AG09319 (cell line): ENCODE measurements at regions not wholly inside any gene's neighbourhood (a gene's known extent, or its start where the extent isn't known, plus 50 kb on each side); places are given as distances from the start of the nearest gene placed in this dataset.
"Not testable (repeated sequence)": the region's sequence is repeated elsewhere in the genome, so short reads cannot be mapped to it uniquely, and the experiment has no call there.

Source experiments
- DNase-seq: peaks from one replicate; pipeline ENCODE4 v3.0.0-alpha.2; 2010; ENCODE audit warnings: low read depth; ENCODE audit errors: extremely low read depth
- CTCF ChIP-seq: IDR thresholded peaks from 2 replicates; pipeline ENCODE4 v1.5.1; 2011; ENCODE audit warnings: low read depth, mild to moderate bottlenecking, inconsistent platforms, low read length, moderate library complexity

- TF ChIP-seq CTCF, result no peak
- DNase-seq, result no peak
Measured at GRCh38 chr14:30196861-30197260, 269.2 kb upstream of the PRKD1 start.

- not testable (repeated sequence) for DNase-seq
Measured at GRCh38 chr14:30198720-30199119, 271.1 kb upstream of the PRKD1 start.

- no peak for DNase-seq
- no peak for TF ChIP-seq CTCF
Measured at GRCh38 chr14:30204431-30204980, 276.9 kb upstream of the PRKD1 start.

- no peak for DNase-seq
- TF ChIP-seq CTCF, result no peak
Measured at GRCh38 chr14:30209136-30209535, 281.5 kb upstream of the PRKD1 start.

- no peak for DNase-seq
- no peak for TF ChIP-seq CTCF
Measured at GRCh38 chr14:30210630-30211029, 283.0 kb upstream of the PRKD1 start.

- no peak for DNase-seq
Measured at GRCh38 chr14:30211326-30211725, 283.7 kb upstream of the PRKD1 start.

GRCh38 chr14:30214014-30214413, 286.4 kb upstream of the PRKD1 start:
- no peak for TF ChIP-seq CTCF
- no peak for DNase-seq

More at GRCh38 chr14:30211326-30211725, 283.7 kb upstream of the PRKD1 start:
- TF ChIP-seq CTCF, result no peak

GRCh38 chr14:30214461-30215090, 286.9 kb upstream of the PRKD1 start:
- peak; percentile 66 for TF ChIP-seq CTCF

More at GRCh38 chr14:30214461-30215090, 286.9 kb upstream of the PRKD1 start:
- DNase-seq, result peak; percentile 49
